ENCODE measurements at regions not wholly inside any gene's neighbourhood (a gene's known extent, or its start where the extent isn't known, plus 50 kb on each side); places are given as distances from the start of the nearest gene placed in this dataset.

DNA sequence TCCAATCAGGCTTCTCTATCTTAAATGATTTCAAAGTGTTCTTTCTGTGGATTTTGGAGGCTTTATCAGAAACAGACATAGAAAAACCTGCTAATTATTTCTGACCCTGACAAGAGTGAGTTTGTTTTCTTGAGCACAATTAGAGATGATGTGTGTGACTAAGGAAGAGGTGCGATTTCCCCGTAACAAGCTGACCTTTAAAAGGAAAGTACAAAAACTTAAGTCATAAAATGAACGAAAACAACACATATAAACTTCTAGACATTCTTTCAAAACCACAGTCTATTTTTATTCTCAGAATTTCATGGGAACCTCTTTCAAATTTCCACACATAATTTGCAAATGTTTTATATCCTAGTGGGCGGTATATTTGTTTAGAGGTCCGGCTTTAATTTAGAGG lies 604.8 kb downstream of the CPS1 start:
- no peak for DNase-seq (ENCODE audit: low spot score)
- in situ Hi-C loops (cut with MboI; ENCODE audit: low pct_unique_long_range_greater_than_20kb, low sequenced_read_pairs, unreplicated experiment): no loop called here
- TF ChIP-seq, protein P1, sequence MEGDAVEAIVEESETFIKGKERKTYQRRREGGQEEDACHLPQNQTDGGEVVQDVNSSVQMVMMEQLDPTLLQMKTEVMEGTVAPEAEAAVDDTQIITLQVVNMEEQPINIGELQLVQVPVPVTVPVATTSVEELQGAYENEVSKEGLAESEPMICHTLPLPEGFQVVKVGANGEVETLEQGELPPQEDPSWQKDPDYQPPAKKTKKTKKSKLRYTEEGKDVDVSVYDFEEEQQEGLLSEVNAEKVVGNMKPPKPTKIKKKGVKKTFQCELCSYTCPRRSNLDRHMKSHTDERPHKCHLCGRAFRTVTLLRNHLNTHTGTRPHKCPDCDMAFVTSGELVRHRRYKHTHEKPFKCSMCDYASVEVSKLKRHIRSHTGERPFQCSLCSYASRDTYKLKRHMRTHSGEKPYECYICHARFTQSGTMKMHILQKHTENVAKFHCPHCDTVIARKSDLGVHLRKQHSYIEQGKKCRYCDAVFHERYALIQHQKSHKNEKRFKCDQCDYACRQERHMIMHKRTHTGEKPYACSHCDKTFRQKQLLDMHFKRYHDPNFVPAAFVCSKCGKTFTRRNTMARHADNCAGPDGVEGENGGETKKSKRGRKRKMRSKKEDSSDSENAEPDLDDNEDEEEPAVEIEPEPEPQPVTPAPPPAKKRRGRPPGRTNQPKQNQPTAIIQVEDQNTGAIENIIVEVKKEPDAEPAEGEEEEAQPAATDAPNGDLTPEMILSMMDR (IDR thresholded peaks at IDR 0.05; ENCODE audit: extremely low read depth, insufficient read depth, missing control alignments): no peak

DNA sequence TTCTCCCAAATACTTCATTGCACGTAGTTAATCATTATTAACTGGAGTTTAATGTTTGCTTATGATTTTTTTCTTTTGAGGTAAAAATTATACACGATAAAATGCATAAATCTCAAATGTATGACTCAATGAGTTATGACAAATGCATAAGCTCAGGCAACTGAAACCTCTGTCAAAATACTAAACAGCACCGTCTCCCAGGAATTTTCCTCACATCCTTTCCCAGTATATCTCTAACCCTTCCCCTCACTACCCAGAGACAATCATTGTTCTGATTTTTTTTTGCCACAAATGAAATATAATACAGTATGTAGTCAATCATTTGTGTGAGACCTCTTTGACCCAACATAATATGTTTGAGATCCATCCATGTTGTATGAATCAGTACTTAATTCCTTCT lies 606.5 kb downstream of the CPS1 start:
- DNase-seq (ENCODE audit: low spot score): no peak
- in situ Hi-C loops (cut with MboI; ENCODE audit: low pct_unique_long_range_greater_than_20kb, low sequenced_read_pairs, unreplicated experiment): no loop called here
- TF ChIP-seq, protein P1 (IDR thresholded peaks at IDR 0.05; ENCODE audit: extremely low read depth, insufficient read depth, missing control alignments): no peak

DNA sequence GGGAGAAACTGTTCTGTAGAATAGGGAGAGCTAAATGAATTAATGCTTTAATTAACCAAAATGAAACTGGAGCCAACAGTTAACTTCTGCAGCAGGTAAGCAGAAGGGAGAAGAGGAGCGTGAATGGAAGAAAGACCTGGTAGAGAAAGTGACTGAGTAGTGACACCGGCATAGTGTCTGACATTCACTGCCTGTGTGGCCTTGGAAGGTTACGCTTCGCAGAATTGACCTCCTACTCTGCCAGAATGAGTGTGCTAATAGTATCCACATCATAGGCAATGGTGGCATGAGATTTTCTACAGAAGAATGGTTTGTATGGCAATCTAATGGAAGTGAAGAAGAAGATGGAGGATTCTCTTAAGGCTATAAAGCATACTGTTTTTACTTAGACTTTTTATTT lies 614.4 kb downstream of the CPS1 start:
- TF ChIP-seq, protein P1 (IDR thresholded peaks at IDR 0.05; ENCODE audit: extremely low read depth, insufficient read depth, missing control alignments): no peak
- in situ Hi-C loops (cut with MboI; ENCODE audit: low pct_unique_long_range_greater_than_20kb, low sequenced_read_pairs, unreplicated experiment): no loop called here
- no peak for DNase-seq (ENCODE audit: low spot score)

DNA sequence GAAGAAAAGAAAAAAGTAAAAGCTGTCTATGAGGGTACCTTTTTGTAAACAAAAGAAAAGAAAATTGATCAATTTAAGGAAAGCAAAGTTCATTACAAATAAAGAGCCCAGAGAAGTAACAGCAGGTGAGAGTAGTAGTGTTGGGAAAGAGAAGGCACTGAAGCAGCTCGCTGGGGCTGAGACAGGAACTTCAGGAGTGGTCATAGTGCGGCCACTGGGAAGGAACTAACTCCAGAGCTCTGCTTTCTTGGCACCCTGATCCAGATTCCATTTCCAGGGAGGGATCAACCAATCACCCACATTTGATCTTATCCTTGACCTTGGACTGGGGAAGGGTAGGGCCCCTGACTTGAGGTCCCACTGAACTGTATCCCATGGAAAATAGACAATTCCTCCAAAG lies 617.6 kb downstream of the CPS1 start:
- in situ Hi-C loops (cut with MboI; ENCODE audit: low pct_unique_long_range_greater_than_20kb, low sequenced_read_pairs, unreplicated experiment): no loop called here
- DNase-seq (ENCODE audit: low spot score): no peak

DNA sequence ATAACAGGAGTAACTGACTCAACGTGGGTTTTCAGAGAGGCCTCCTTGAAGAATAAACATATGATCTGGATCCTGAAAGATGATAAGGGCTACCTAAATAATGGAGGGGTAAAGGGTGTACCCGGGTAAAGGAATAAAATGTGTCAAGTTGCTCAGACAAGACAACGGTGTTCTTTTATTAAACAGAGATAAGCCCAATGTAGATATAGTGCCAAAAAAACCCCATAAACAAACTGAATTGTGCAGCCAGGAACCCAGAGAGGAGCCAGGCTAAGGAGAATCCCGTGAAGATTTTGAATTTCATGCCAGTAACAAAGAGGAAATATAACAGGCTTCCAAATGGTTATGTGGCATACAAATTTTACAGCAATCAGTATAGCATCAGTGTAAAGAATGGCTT lies 618.2 kb downstream of the CPS1 start:
- TF ChIP-seq, protein P1 (IDR thresholded peaks at IDR 0.05; ENCODE audit: extremely low read depth, insufficient read depth, missing control alignments): no peak
- in situ Hi-C loops (cut with MboI; ENCODE audit: low pct_unique_long_range_greater_than_20kb, low sequenced_read_pairs, unreplicated experiment): no loop called here
- DNase-seq (ENCODE audit: low spot score): no peak

More for the DNA sequence above, 617.6 kb downstream of the CPS1 start:
- TF ChIP-seq, protein P1 (IDR thresholded peaks at IDR 0.05; ENCODE audit: extremely low read depth, insufficient read depth, missing control alignments): no peak

DNA sequence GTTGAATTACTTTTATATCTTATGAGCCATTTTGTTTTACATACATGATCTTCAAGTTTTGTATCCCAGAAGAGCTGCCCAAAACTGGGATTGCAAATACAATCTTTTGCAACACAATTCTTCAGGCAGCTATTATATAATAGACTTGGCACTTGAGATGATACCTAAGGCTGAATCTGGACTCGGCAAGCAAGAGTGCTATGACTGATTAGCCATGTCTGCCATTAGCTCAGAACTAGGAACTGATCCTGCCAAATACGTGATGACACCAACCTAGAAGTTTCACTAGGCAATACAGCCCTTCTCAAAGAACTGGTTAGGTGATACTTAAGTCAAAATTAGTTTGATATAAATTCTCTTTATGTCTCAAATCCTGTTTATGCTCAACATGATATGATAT lies 619.6 kb downstream of the CPS1 start:
- no peak for DNase-seq (ENCODE audit: low spot score)
- TF ChIP-seq, protein P1 (IDR thresholded peaks at IDR 0.05; ENCODE audit: extremely low read depth, insufficient read depth, missing control alignments): no peak
- in situ Hi-C loops (cut with MboI; ENCODE audit: low pct_unique_long_range_greater_than_20kb, low sequenced_read_pairs, unreplicated experiment): no loop called here
